AG09309 (cell line): ENCODE measurements at regions not wholly inside any gene's neighbourhood (a gene's known extent, or its start where the extent isn't known, plus 50 kb on each side); places are given as distances from the start of the nearest gene placed in this dataset.

Source experiments
- DNase-seq: peaks from one replicate; pipeline ENCODE4 v3.0.0-alpha.2; 2010; ENCODE audit warnings: low read depth
- H3K4me3 ChIP-seq: 2 replicates; pipeline ENCODE4 v1.5.1; 2011; ENCODE audit warnings: mild to moderate bottlenecking, low read depth, low read length, moderate library complexity; ENCODE audit not compliant: control insufficient read depth
- CTCF ChIP-seq: IDR thresholded peaks from 2 replicates; pipeline ENCODE4 v1.5.1; 2011; ENCODE audit warnings: mild to moderate bottlenecking, low read depth, low read length, inconsistent platforms; ENCODE audit not compliant: insufficient read depth, control insufficient read depth; ENCODE audit errors: missing control alignments

DNA sequence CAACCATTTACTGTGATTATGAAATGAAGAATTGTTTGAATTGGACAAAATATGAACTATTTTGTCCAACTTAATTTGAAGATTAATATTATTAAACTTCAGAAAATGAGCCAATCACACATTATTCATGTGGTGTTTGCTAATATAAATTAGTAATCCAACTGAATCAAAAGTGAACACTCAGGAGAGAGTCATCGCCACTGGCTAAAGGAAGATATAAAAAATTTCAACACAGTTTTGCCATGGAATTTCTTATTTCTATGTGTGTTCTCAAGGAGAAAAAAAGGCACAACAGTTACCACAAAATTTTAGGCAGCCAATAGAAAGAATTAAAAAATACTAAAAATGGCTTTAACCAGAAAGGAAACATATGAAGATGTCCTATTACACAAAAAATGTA lies 2683.8 kb downstream of the PCDH9 start:
- DNase-seq, result no peak
- TF ChIP-seq CTCF, result no peak
- H3K4me3 ChIP-seq, result no peak overlapping the region

DNA sequence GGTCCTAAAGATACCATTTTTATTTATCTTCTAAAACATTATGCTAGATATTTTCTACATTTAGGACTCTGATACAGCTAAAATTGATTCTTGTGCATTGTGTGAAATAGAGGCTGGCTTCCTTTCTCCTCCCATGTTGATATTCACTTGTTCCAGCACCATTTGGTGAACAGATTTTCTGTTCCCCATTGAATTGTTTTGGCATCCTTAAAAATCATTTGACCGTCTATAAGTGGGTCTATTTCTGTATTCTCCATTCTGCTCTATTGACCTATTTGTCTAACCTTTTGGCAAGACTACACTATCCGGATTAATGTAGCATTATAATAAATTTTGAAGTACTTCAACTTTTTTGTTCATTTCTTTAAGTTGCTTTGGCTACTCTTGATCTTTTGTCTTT lies 2689.2 kb downstream of the PCDH9 start:
- H3K4me3 ChIP-seq, result no peak overlapping the region
- no peak for DNase-seq
- no peak for TF ChIP-seq CTCF

DNA sequence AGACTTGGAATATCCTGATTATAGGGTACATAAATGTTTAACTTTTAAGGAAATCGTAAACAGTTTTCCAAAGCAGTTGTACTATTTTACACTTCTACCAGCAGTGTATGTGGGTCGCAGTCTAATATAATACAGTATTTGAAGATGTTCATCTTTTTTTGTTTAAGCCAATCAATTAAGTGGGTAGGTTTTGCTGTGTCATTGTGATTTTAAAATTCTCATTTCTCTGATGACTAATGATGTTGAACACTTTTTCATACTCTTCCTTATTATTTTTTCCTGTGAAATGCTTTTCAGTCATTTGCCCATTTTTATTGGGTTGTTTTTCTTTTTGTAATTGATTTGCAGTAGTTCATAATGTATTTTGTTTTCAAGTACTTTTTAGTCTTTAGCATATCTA lies 2689.7 kb downstream of the PCDH9 start:
- no peak for DNase-seq
- H3K4me3 ChIP-seq, result no peak overlapping the region
- TF ChIP-seq CTCF, result no peak

GRCh38 chr13:64538711-64539110 lies 2691.4 kb downstream of the PCDH9 start:
- TF ChIP-seq CTCF, result no peak
- no peak overlapping the region for H3K4me3 ChIP-seq
- no peak for DNase-seq

- H3K4me3 ChIP-seq, result no peak overlapping the region
- no peak for TF ChIP-seq CTCF
- DNase-seq, result no peak
Measured at GRCh38 chr13:64534302-64534701, 2695.8 kb downstream of the PCDH9 start.

GRCh38 chr13:64531400-64531799 lies 2698.7 kb downstream of the PCDH9 start:
- no peak overlapping the region for H3K4me3 ChIP-seq
- no peak for DNase-seq
- TF ChIP-seq CTCF, result no peak

- peak; percentile 61 for TF ChIP-seq CTCF
- H3K4me3 ChIP-seq, result no peak overlapping the region
- no peak for DNase-seq
Measured at GRCh38 chr13:64529874-64530485, 2700.2 kb downstream of the PCDH9 start.
